Mesothelial cell of epicardium (in vitro differentiated cells): ENCODE measurements at regions not wholly inside any gene's neighbourhood (a gene's known extent, or its start where the extent isn't known, plus 50 kb on each side); places are given as distances from the start of the nearest gene placed in this dataset.

ENCODE experiments used
- DNase-seq, 2 experiments: peaks; one replicate each; pipeline ENCODE4 v3.0.0; 2021; ENCODE audit warnings: low spot score in 2 of 2; ENCODE audit not compliant: unreplicated experiment in 2 of 2
- H3K27ac Mint-ChIP-seq: 2 replicates; pipeline ENCODE4 v1.8.0; 2021; ENCODE audit warnings: mixed read lengths
- H3K27me3 Mint-ChIP-seq: 2 replicates; pipeline ENCODE4 v1.8.0; 2021; ENCODE audit warnings: low read depth, mixed read lengths
- H3K36me3 Mint-ChIP-seq: 2 replicates; pipeline ENCODE4 v1.8.0; 2021; ENCODE audit warnings: mixed read lengths
- H3K4me1 Mint-ChIP-seq: 2 replicates; pipeline ENCODE4 v1.8.0; 2021; ENCODE audit warnings: mixed read lengths
- H3K4me3 Mint-ChIP-seq: 2 replicates; pipeline ENCODE4 v1.8.0; 2021; ENCODE audit warnings: mild to moderate bottlenecking, moderate library complexity, mixed read lengths
- H3K9me3 Mint-ChIP-seq: 2 replicates; pipeline ENCODE4 v1.8.0; 2021; ENCODE audit warnings: mixed read lengths
- TF ChIP-seq, protein P1 (sequence below): fragments of 200-600 bp; sonication (generic); IDR thresholded peaks from one replicate; pipeline ENCODE4 v1.5.0; 2021; ENCODE audit warnings: antibody characterized with exemption; ENCODE audit not compliant: unreplicated experiment

DNA sequence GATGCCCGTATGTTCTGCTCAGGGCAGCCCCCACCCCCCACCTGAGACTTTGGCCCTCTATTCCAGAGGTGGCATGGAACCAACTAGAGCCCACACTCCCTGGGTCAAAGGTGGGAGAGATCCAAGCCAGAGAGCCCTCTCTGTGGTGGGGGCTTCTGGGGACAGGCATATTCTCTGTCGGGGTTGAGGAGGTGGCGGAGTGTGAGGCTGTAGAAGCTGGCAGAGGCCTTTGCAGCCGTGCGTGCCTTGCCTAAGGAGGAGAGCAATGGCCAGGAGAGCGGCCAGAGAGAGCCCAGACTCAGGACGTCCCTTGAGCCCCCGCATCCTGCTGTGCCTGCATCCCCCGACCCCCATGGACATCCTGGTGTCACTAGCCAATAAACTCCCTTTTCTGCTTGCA, 79.2 kb upstream of the HPCAL1 start:
- Mint-ChIP-seq H3K9me3 (no peaks in the 10 kb centered on the region), H3K36me3 (no peaks in the 10 kb centered on the region), H3K27ac (no peak overlapping the region), H3K27me3 (no peaks in the 10 kb centered on the region), H3K4me1 (peaks cover 12% of the 10 kb centered on the region), H3K4me3 (no peak overlapping the region)
- TF ChIP-seq, protein P1, sequence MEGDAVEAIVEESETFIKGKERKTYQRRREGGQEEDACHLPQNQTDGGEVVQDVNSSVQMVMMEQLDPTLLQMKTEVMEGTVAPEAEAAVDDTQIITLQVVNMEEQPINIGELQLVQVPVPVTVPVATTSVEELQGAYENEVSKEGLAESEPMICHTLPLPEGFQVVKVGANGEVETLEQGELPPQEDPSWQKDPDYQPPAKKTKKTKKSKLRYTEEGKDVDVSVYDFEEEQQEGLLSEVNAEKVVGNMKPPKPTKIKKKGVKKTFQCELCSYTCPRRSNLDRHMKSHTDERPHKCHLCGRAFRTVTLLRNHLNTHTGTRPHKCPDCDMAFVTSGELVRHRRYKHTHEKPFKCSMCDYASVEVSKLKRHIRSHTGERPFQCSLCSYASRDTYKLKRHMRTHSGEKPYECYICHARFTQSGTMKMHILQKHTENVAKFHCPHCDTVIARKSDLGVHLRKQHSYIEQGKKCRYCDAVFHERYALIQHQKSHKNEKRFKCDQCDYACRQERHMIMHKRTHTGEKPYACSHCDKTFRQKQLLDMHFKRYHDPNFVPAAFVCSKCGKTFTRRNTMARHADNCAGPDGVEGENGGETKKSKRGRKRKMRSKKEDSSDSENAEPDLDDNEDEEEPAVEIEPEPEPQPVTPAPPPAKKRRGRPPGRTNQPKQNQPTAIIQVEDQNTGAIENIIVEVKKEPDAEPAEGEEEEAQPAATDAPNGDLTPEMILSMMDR, result no peak
- DNase-seq, result no peak

DNA sequence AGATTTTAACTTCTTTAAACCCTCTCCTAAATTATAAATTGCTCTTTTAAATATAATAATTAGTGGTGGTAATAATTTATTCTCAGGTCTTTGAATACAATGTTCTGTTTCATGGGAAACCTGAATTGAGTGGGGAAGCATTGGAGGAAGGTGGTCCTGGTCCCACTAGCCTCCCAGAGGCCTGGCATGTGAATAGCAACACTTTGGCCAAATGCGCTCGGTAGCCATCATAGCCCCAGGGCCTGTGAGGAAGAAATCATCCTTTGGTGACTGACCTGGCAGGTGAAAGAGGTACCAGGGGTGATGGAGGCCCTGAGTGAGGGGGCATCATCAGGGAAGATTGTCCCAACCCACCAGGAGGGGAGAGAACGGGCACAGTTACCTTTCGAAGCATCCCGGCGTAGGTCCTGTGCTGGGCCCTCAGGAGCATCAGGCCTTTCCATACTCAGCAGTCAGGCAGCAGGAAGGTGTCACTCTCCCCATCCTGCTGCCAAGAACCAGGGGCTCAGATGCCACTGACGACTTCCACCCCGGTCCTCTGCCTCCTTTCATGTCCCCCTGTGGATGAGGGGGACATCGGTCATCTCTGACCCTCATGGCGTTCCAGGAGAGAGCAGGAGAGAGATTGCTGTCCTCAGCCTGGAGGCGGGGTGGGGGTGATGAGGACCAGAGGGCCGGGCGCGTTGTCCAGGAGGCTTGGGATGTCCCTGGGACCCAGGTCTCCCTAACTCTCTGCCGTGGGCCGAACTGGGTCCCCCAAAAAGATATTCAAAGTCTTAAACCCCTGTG, 78.6 kb upstream of the HPCAL1 start:
- Mint-ChIP-seq H3K4me1 (peaks cover 16% of the 10 kb centered on the region), H3K9me3 (no peaks in the 10 kb centered on the region), H3K36me3 (no peaks in the 10 kb centered on the region), H3K4me3 (no peak overlapping the region), H3K27ac (no peak overlapping the region), H3K27me3 (no peaks in the 10 kb centered on the region)
- DNase-seq, result no peak
- TF ChIP-seq, protein P1, result no peak

DNA sequence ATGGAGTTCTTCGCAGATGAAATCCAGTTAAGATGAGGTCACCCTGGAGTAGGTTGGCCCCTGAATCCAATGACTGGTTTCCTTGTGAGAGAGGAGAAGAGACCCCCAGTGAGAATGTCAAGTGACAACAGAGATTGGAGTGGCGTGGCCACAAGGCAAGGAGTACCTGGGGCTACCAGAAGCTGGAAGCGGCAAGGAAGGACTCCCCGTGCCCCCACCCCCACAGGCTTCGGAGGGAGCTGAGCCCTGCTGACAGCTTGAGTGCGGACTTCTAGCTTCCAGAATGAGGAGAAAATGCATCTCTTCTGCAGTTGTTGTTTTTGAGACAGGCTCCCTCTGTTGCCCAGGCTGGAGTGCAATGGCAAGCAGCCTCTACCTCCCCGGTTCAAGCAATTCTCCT, 78.0 kb upstream of the HPCAL1 start:
- TF ChIP-seq, protein P1, result no peak
- peaks cover 16% of the 10 kb centered on the region for H3K4me1 Mint-ChIP-seq
- H3K27ac Mint-ChIP-seq, result no peak overlapping the region
- no peaks in the 10 kb centered on the region for H3K27me3 Mint-ChIP-seq
- H3K9me3 Mint-ChIP-seq, result no peaks in the 10 kb centered on the region
- no peak for DNase-seq
- no peak overlapping the region for H3K4me3 Mint-ChIP-seq
- H3K36me3 Mint-ChIP-seq, result no peaks in the 10 kb centered on the region

DNA sequence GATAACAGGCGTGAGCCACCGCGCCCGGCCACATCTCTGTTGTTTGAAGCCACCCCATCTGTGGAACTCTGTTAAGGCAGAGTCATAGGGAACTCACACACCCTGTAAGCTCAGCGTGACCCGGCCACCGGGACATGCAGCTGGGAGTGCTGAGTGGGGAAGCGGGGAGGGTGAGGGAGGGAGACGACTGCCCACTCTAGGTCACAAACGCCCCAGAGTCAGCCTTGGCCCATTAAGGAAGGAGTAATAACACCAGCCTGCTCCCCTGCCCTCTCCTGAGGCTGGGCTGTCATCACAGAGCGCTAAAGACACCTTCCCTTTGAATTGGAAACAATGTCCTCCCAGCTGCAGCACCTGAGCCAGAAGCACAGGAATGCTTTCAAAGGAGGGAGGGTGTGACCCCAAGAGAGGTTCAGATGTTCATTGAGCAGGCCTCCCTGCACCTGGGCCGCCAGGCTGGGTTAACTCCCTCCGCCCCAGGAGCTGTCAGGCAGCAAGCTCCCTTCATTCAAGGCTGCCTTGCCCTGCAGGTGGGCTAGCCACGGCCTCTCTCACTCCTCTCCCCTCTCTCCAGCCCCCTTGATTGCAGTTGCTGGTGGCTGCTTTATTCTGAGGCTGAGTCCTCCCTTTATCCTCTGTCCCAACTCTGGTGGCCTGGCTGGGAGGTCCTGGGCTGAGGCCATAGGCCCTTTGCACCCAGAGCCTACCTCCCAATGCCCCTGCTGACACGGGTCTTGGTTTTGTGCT, 77.2 kb upstream of the HPCAL1 start:
- Mint-ChIP-seq H3K27ac (no peak overlapping the region), H3K9me3 (no peaks in the 10 kb centered on the region), H3K4me3 (no peak overlapping the region), H3K27me3 (no peaks in the 10 kb centered on the region), H3K36me3 (no peaks in the 10 kb centered on the region), H3K4me1 (peaks cover 16% of the 10 kb centered on the region)
- no peak for DNase-seq
- TF ChIP-seq, protein P1, result no peak

DNA sequence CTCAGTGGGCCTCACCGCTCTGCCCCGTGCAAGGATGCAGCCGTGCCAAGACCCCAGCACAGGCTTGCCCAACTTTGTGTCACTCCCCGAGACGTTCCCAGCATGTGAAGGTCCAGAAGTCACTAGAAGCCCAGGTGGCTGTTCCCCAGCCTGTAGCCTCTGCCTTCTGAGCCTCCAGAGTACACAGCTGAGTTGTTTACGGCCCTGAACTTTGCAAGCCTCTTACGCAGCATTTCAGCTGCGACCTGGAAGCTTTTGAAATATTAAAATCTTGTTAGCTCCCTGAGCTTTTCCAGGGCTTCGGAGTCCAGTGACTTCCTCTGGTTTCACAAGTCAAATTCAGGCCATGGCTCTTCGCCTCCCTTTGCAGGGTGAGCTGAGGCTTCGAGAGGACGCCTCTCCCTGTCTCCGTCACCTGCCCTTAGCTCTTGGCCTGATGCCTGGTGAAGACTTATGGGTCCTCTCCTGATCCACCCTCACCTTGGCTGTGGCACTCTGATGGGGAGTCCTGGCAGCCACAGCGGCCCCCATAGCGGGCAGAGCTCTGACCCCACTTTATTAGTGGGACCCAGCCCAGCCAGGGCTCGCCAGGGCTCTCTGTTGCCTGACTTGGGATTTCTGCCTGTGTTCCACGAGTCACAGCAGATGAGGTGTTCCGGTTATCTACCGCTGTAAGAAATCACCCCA, 76.5 kb upstream of the HPCAL1 start:
- no peak for DNase-seq
- Mint-ChIP-seq H3K9me3 (no peaks in the 10 kb centered on the region), H3K27me3 (no peaks in the 10 kb centered on the region), H3K4me3 (no peak overlapping the region), H3K36me3 (no peaks in the 10 kb centered on the region), H3K4me1 (peaks cover 16% of the 10 kb centered on the region), H3K27ac (no peak overlapping the region)
- TF ChIP-seq, protein P1, result no peak
